Nephron (organoid): ENCODE measurements at regions not wholly inside any gene's neighbourhood (a gene's known extent, or its start where the extent isn't known, plus 50 kb on each side); places are given as distances from the start of the nearest gene placed in this dataset.
"Not testable (repeated sequence)": the region's sequence is repeated elsewhere in the genome, so short reads cannot be mapped to it uniquely, and the experiment has no call there.

Experiments
- H3K27ac Mint-ChIP-seq, 3 experiments: 2 replicates each; pipeline ENCODE4 v1.8.0; 2020; ENCODE audit warnings: mixed read lengths in 3 of 3, mild to moderate bottlenecking in 2 of 3, moderate library complexity in 1 of 3
- H3K27me3 Mint-ChIP-seq: 2 replicates; pipeline ENCODE4 v1.8.0; 2021; ENCODE audit warnings: low read depth, mild to moderate bottlenecking, moderate library complexity, mixed read lengths
- H3K36me3 Mint-ChIP-seq: 2 replicates; pipeline ENCODE4 v1.8.0; 2020; ENCODE audit warnings: low read depth, mixed read lengths
- H3K4me1 Mint-ChIP-seq: 2 replicates; pipeline ENCODE4 v1.8.0; 2020; ENCODE audit warnings: mixed read lengths
- H3K4me3 Mint-ChIP-seq, 3 experiments: 2 replicates each; pipeline ENCODE4 v1.8.0; 2020; ENCODE audit warnings: mild to moderate bottlenecking in 3 of 3, mixed read lengths in 3 of 3, moderate library complexity in 2 of 3
- H3K9me3 Mint-ChIP-seq: 2 replicates; pipeline ENCODE4 v1.8.0; 2020; ENCODE audit warnings: mixed read lengths
- CTCF ChIP-seq, 3 experiments: fragments of 200-600 bp; sonication (generic); IDR thresholded peaks; one replicate each; pipeline ENCODE4 v1.5.0; 2021; ENCODE audit warnings: antibody characterized with exemption in 3 of 3; ENCODE audit not compliant: unreplicated experiment in 3 of 3

GRCh38 chr14:105951399-105951798 lies 425.0 kb downstream of the TMEM121 start:
- Mint-ChIP-seq H3K36me3 (no peaks in the 10 kb centered on the region), H3K9me3 (peaks cover 58% of the 10 kb centered on the region), H3K4me3 (no peak overlapping the region), H3K27ac (no peak overlapping the region), H3K27me3 (no peaks in the 10 kb centered on the region), H3K4me1 (no peaks in the 10 kb centered on the region)
- no peak for TF ChIP-seq CTCF (IDR thresholded peaks at IDR 0.05; ENCODE audit: unreplicated experiment in 3 of 3)

DNA sequence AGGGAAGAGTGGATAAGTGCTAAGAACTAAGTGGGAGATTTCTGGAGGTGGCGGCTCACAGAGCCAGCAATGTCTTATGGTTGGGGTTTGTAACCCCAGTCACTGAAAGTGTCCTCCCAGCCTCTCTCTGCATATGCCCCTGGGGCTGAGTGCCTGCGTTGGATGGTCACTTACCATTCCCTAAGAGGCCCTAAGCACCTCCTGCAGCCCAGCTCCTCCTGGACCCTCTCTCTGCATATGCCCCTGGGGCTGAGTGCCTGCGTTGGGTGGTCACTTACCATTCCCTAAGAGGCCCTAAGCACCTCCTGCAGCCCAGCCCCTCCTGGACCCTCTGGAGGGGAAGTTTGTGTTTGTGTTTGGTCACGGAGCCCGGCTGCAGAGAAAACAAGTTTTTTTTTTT lies 425.8 kb downstream of the TMEM121 start:
- no peak overlapping the region for H3K4me3 Mint-ChIP-seq
- H3K27me3 Mint-ChIP-seq, result no peaks in the 10 kb centered on the region
- no peaks in the 10 kb centered on the region for H3K36me3 Mint-ChIP-seq
- no peak overlapping the region for H3K27ac Mint-ChIP-seq
- TF ChIP-seq CTCF (IDR thresholded peaks at IDR 0.05; ENCODE audit: unreplicated experiment in 3 of 3), result no peak
- H3K4me1 Mint-ChIP-seq, result no peaks in the 10 kb centered on the region
- peaks cover 56% of the 10 kb centered on the region for H3K9me3 Mint-ChIP-seq

DNA sequence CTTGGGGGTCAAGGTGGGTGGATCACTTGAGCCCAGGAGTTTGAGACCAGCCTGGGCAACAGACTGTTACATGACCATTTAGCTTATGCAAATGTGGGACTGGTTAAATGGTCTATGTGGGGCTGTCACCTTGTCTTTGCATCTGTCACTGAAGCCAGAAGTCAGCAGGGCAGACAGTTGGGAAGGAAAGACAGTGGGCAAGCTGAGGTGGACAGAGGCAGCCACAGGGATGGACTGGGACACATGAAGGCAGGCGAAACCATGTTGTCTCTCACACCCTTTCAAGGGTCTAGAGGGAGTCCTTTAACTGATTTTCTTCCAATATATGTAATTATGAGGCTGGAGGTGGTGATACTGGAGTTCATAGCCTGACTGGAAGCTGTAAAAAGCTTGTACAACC lies 426.4 kb downstream of the TMEM121 start:
- no peak for TF ChIP-seq CTCF (IDR thresholded peaks at IDR 0.05; ENCODE audit: unreplicated experiment in 3 of 3)
- no peaks in the 10 kb centered on the region for H3K4me1 Mint-ChIP-seq
- H3K36me3 Mint-ChIP-seq, result no peaks in the 10 kb centered on the region
- H3K27me3 Mint-ChIP-seq, result no peaks in the 10 kb centered on the region
- H3K27ac Mint-ChIP-seq, result no peak overlapping the region
- no peak overlapping the region for H3K4me3 Mint-ChIP-seq
- peaks cover 57% of the 10 kb centered on the region for H3K9me3 Mint-ChIP-seq

GRCh38 chr14:105961625-105962024 lies 435.2 kb downstream of the TMEM121 start:
- H3K4me1 Mint-ChIP-seq, H3K27me3 Mint-ChIP-seq, H3K27ac Mint-ChIP-seq, H3K4me3 Mint-ChIP-seq, H3K36me3 Mint-ChIP-seq: not testable (repeated sequence)
- H3K9me3 Mint-ChIP-seq, result peaks cover 59% of the 10 kb centered on the region

DNA sequence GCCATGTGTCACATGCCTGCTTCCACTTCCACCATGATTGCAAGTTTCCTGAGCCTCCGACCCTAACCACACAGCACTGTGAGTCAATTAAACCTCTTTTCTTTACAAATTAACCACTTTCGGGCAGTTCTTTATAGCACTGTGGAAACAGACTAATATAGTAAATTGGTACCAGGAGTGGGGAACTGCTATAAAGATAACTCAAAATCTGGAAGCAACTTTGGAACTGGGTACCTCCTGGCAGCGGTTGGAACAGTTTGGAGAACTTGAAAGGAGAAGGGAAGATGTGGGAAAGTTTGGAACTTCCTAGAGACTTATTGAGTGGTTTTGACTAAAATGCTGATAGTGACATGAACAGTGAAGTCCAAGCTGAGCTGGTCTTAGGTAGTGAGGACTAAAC lies 436.1 kb downstream of the TMEM121 start:
- Mint-ChIP-seq H3K27me3 (no peaks in the 10 kb centered on the region), H3K4me1 (no peaks in the 10 kb centered on the region), H3K4me3 (no peak overlapping the region), H3K9me3 (peaks cover 63% of the 10 kb centered on the region), H3K36me3 (no peaks in the 10 kb centered on the region), H3K27ac (no peak overlapping the region)
- TF ChIP-seq CTCF (IDR thresholded peaks at IDR 0.05; ENCODE audit: unreplicated experiment in 3 of 3), result no peak

- no peak overlapping the region for H3K27ac Mint-ChIP-seq
- peaks cover 67% of the 10 kb centered on the region for H3K9me3 Mint-ChIP-seq
- no peaks in the 10 kb centered on the region for H3K27me3 Mint-ChIP-seq
- H3K36me3 Mint-ChIP-seq, result no peaks in the 10 kb centered on the region
- H3K4me1 Mint-ChIP-seq, result no peaks in the 10 kb centered on the region
- no peak for TF ChIP-seq CTCF (IDR thresholded peaks at IDR 0.05; ENCODE audit: unreplicated experiment in 3 of 3)
- no peak overlapping the region for H3K4me3 Mint-ChIP-seq
Measured at GRCh38 chr14:105968291-105968690, 441.9 kb downstream of the TMEM121 start.

DNA sequence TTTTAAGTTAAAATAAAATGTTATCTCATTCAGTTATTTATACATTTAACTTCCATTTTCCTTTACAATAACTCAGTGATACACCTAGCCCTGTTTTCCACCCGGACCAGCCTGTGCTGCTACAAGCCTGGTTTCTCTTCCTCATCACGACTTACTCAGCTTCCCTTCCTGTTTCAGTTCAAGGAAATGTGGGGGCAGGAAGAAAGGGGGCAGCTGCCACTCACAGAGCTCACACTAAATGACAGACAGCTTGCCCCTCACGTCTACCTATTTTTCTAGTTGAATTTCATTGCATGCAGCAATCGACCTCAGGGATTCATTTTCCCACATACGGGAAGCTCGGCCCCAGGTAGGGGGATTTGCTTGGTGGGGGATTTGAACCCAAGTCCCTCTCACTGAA lies 442.6 kb downstream of the TMEM121 start:
- H3K4me3 Mint-ChIP-seq, H3K36me3 Mint-ChIP-seq, H3K27me3 Mint-ChIP-seq, H3K4me1 Mint-ChIP-seq, H3K27ac Mint-ChIP-seq: not testable (repeated sequence)
- peaks cover 64% of the 10 kb centered on the region for H3K9me3 Mint-ChIP-seq

DNA sequence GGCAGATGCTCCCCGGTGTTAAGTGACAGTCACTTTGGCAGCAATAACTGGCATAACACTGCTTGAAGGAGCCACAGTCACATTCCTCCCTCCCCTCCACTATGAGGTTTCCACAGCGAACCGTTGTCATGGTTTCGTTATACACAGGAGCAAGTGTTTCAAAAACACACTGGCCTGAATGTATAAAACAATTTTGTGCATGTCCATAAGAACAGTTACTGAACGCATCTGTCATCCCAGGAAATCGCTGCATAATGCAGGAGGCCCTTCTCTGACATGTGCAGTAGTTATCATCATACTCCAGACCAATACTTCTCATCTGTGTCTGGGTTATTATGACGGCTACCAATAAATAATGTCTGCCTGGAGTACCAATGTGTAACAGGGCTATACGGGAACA lies 444.4 kb downstream of the TMEM121 start:
- H3K4me1 Mint-ChIP-seq, H3K27ac Mint-ChIP-seq, H3K27me3 Mint-ChIP-seq, H3K4me3 Mint-ChIP-seq, H3K36me3 Mint-ChIP-seq: not testable (repeated sequence)
- peaks cover 66% of the 10 kb centered on the region for H3K9me3 Mint-ChIP-seq
